ENCODE measurements at regions not wholly inside any gene's neighbourhood (a gene's known extent, or its start where the extent isn't known, plus 50 kb on each side); places are given as distances from the start of the nearest gene placed in this dataset.
A peak's percentile ranks its signal among the peaks of the same experiment; 100 is the strongest.
"Not testable (repeated sequence)": the region's sequence is repeated elsewhere in the genome, so short reads cannot be mapped to it uniquely, and the experiment has no call there.

- FAIRE-seq (peak; percentile 70), DNase-seq (ENCODE audit: insufficient read length, low spot score) (peak; percentile 74)
These were observed 359.7 kb upstream of the ROPN1 start for GRCh38 chr3:124351430-124352148.

GRCh38 chr3:124352149-124352539 is 360.2 kb upstream of the ROPN1 start:
- DNase-seq (ENCODE audit: insufficient read length, low spot score) = no peak
- FAIRE-seq = no peak

- no peak for DNase-seq (ENCODE audit: insufficient read length, low spot score)
- FAIRE-seq = no peak
These were observed 361.8 kb upstream of the ROPN1 start for GRCh38 chr3:124353691-124354090.

GRCh38 chr3:124354150-124354549 is 362.2 kb upstream of the ROPN1 start:
- DNase-seq (ENCODE audit: insufficient read length, low spot score) (no peak), FAIRE-seq (no peak)

- DNase-seq (ENCODE audit: insufficient read length, low spot score) = no peak
- FAIRE-seq = no peak
These were observed 366.2 kb upstream of the ROPN1 start for GRCh38 chr3:124358156-124358555.

DNA sequence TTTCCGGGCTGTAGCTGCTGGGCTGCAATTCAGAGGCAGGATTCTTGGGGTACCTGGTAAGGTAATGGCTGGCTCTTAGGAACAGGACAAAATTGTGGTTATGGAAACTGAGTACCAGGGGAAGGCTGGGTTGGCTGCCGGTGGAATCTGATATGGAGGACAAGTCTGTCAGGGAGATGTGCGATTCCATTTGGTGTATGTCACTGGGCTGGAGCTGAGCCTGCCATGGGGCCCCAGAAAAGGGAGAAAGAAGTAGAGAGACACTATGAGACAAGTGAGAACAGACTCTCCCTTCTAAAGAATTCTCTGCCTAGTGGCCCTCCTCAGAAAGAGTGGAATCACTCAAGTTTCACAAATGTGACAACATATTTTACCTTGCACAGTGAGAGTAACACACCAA is 368.2 kb upstream of the ROPN1 start:
- FAIRE-seq = no peak
- no peak for DNase-seq (ENCODE audit: insufficient read length, low spot score)

DNA sequence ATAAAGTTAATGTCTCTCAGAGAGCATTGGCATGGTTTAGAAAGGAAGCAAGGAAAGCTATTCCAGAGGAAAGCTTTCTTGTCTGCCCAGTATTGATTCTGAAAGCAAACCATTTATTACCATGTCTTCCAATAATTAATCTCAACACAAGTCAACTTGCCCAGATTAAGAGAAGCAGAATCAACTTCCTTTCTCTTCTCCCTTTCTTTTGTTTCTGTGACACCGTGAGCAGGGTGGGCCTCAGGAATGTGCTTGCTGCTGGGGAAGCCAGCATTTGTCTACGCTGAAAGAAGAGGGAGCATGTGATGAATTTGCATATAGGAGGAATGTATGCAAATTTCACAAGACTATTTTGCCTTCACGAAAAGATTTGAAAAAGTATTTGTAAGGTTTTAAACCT is 368.6 kb upstream of the ROPN1 start:
- FAIRE-seq (no peak), DNase-seq (ENCODE audit: insufficient read length, low spot score) (no peak)

DNA sequence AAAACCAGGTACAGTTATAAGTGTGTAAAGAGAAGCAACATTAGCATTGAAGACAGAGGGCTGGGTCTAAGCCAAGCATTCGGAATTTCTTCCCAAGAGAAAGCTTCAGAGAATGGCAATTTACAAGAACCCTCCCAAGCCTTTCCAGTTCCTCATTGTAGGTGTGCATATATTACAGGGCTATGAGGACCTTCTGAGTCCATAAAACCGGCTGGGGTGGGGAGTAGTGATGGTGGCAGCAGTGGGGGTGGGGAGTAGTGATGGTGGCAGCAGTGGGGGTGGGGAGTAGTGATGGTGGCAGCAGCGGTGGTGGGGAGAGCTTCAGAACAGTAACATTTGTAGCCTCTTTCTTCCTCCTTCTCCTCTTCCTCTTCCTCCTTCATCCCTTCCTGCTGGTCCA is 368.7 kb upstream of the UMPS start:
- no peak for FAIRE-seq
- DNase-seq (ENCODE audit: insufficient read length, low spot score) = no peak

GRCh38 chr3:124362455-124362854 is 367.8 kb upstream of the UMPS start:
- no peak for DNase-seq (ENCODE audit: insufficient read length, low spot score)
- FAIRE-seq = no peak

DNA sequence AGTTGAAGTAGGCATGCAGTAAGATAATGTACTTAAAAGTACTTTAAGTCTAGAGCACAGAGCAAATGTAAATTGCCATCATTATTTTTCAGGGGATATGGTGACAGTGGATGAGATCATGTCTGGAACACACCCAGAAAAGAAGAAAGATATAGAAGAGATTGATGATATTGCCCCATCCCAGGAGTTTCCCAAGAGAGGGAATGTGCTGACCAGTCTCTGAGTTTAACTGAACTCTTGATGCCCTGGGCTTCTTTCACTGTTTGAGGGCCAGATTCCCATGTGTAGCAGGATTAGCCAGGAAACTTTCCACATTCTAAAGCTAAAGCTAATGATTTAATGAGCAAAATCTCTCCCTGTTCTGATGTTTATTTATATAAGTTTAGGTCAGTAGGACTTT is 366.8 kb upstream of the UMPS start:
- FAIRE-seq (no peak), DNase-seq (ENCODE audit: insufficient read length, low spot score) (peak; percentile 4)

GRCh38 chr3:124364317-124365020 is 365.8 kb upstream of the UMPS start:
- no peak for FAIRE-seq
- no peak for DNase-seq (ENCODE audit: insufficient read length, low spot score)

DNA sequence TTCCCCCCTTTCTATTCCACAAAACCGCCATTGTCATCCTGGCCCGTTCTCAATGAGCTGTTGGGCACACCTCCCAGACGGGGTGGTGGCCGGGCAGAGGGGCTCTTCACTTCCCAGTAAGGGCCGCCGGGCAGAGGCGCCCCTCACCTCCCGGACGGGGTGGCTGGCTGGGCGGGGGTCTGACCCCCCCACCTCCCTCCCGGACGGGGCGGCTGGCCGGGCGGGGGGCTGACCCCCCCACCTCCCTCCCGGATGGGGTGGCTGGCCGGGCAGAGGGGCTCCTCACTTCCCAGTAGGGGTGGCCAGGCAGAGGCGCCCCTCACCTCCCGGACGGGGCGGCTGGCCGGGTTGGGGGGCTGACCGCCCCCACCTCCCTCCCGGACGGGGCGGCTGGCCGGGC is 363.6 kb upstream of the UMPS start:
- DNase-seq (ENCODE audit: insufficient read length, low spot score); FAIRE-seq: not testable (repeated sequence)

- FAIRE-seq (no peak), DNase-seq (ENCODE audit: insufficient read length, low spot score) (no peak)
These were observed 357.5 kb upstream of the UMPS start for GRCh38 chr3:124372775-124373174.

DNA sequence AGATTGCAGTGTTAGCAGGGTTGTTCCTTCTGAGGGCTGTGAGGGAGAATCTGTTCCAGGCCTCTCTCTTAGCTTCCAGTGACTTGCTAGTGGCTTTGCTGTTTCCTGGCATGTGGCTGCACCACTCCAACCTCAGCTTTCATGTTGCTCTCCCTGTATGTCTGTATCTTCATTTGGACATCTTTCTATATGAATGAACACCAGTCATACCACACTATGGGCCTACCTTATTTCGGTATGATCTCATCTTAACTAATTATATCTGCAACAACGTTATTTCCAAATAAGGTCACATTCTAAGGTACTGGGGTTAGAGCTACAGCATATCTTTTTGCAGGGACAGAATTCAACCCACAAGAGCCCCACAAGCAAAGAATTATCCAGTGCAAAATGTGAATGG is 356.7 kb upstream of the UMPS start:
- FAIRE-seq = no peak

GRCh38 chr3:124374583-124374982 is 355.7 kb upstream of the UMPS start:
- no peak for DNase-seq (ENCODE audit: insufficient read length, low spot score)
- no peak for FAIRE-seq

More for the DNA sequence above, 356.7 kb upstream of the UMPS start:
- no peak for DNase-seq (ENCODE audit: insufficient read length, low spot score)

- DNase-seq (ENCODE audit: insufficient read length, low spot score) (no peak), FAIRE-seq (no peak)
These were observed 348.5 kb upstream of the UMPS start for GRCh38 chr3:124381575-124382333.

- no peak for FAIRE-seq
- DNase-seq (ENCODE audit: insufficient read length, low spot score) = no peak
These were observed 347.2 kb upstream of the UMPS start for GRCh38 chr3:124383051-124383450.

DNA sequence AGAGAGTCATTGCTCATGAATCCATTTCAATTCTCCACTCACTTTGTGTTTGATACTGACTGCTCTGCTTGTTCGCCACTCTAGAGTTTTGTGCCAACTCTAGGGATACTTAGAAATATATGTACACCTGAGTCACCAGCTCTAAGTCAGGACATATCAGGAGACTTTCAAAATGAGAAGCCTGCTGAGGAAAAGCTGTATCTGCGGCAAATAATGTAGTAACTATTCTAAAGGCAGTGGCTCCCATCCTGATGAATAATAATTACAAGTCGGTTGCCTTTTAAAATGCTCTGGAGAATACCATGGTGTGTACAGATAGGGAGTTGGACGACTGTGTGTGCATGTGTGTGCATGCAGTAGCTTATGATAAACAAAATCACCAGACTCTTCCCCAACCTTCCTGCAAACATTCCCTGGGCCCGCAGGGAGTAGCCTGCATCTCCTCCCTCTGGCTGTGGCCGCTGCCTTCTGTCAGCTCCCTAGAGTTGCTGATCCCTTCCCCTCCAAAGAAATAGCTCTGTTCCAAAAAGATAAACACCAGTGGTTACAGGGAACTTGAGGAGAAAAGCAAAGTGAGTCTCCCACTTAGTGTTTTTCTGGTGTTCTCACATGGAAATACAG is 346.3 kb upstream of the UMPS start:
- no peak for FAIRE-seq

DNA sequence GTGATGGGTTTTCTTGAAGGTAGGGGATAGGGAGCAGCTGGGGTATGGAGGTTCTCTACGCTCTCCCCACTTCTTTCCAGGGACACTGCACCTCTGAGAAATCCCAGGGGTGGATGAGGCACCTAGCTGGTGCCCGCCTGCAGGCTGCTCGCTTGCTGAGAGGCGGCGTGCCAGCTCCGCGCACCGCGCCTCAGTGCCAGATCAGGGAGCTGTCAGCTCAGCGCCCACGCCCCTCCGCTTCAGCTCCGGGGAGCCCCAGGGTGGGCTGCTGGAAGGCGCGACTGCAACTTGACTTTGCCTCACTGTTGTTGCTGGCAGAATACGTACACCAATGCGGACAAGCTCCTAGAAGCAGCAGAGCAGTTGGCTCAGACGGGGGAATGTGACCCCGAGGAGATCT is 345.7 kb upstream of the UMPS start:
- DNase-seq (ENCODE audit: insufficient read length, low spot score) = no peak
- FAIRE-seq = no peak

More for the DNA sequence above, 346.3 kb upstream of the UMPS start:
- no peak for DNase-seq (ENCODE audit: insufficient read length, low spot score)

DNA sequence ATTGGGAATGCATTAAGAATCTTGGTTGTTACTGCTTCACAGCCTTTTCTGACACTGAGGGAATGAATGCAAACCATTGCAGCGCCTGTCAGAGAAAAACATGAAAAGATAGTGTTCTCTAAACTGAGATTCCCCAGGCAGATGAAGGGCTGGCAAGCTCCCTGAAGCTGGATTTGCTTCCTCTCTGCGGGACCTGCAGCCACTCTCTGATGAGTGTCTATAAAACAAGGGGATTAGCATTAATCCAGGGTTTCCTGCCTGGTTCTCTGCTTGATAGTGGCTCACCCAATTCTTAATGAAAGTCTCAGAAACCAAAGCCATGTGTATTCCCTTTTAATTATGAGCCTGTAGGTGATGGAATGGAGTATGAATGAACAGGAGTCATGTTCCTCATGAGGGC is 344.3 kb upstream of the UMPS start:
- DNase-seq (ENCODE audit: insufficient read length, low spot score) (no peak), FAIRE-seq (no peak)

- no peak for DNase-seq (ENCODE audit: insufficient read length, low spot score)
- no peak for FAIRE-seq
These were observed 343.2 kb upstream of the UMPS start for GRCh38 chr3:124386996-124387595.
